ENCODE measurements at regions not wholly inside any gene's neighbourhood (a gene's known extent, or its start where the extent isn't known, plus 50 kb on each side); places are given as distances from the start of the nearest gene placed in this dataset.

DNA sequence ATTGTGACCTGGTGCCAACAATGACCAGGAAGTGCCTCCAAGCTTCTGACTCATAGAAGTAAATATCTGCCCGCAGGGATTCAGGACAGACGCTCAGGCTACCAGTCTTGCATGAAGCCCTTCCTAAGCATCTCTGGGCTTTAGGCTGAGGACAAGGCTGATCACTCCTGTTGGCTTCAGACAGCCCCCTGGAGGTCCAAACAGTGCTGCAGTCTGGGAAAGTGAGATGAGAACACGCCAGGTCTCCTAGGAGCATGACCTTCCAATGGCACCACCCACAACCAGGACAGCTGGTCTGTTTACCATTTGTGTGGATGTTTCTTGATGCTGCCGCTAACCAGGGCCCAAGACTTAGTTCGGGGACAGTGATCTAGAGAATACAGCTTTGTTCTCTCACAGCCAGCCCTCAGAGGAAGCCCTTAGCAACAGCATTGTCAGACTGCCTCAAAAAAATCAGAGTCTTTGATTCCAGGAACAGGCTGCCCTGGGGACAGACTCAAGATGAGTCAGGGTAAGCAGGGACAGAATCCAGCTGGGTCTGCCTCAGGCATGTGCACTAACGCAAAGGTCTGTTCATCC, 111.2 kb downstream of the ZNF280B start:
- DNase-seq: no peak

DNA sequence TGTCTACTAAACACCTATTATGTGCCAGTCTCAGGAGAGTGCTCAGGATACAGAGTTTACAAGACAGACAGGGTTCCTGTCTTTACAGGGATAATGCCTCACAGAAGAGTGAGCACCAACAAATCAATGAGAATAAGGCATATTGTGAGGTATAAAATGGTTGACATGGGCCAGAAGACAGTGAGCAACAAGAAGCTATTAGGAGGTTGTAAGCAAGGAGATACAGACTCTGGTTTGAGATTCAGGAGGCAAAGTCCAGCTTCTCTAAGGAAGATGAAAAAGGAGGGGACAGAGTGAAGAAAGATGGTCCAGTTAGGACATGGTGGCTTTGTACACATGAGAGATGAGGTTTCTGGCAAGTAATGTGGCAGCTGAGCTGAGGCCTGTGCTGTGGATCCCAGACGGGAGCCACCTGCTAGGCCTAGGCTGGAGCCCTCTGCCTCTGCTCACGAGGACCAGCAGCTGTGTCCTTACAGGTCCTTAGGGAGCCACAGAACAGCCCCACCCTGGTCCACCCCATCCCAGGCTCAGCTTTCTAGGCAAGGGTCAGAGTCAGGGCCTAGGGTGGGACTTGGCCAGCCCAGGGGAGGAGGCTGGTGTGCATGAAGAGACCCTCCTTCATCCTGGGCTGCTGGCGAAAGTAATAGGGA, 110.5 kb downstream of the ZNF280B start:
- no peak for DNase-seq

DNA sequence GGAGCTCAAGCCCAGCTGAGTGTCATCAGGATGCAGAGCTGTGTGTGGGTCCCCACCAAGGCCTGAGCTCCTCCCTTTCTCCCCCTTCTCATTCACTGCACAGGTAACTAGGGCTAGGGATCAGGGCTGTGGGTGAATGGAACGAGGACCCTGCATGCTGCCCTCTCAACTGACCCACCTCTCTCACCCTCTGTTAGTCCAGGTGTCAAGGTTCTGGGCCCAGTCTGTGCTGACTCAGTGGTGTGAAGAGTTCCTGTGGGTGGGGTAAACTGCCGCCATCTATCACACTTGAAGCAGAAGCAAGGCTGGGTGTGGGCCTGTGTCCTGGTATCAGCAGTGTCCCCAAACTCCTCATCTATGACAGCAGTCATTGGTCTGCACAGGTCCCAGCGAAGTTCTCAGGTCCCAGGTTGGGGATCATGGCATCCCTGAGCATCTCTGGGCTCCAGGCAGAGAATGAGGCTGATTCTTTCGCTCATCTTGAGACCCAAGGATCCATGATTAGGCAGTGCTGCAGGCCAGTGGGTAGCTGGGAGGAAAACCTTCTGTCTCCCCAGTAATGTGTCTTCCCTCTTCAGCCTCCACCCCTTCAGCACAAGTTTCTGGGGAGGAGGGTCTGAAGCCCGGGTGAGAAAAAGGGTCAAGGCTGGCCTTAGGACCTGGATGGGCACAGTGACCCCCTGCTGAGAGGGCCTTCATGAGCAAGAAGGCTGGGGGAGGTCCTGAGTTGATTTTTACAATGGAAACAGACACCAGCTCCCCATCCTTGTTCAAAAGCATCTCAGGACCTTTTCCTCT, 109.8 kb downstream of the ZNF280B start:
- no peak for DNase-seq

DNA sequence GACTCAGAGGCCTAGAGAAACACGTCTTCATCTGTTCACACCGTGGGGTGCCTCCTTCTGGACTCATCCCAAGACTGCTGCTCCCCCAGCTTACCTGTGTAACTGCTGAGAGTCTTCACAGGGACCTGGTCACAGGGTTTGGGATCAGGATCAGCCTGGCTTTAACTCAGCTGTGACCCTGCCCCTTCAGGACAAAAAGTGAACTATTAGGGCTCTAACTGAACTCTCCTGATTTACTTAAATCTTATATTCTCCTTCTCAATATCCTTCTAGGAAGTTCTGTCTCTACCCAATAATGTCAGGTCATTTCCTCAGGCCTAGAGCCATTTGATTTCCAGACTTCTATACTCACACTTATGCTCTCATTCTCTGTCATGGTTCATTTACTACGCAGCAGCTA, 108.4 kb downstream of the ZNF280B start:
- DNase-seq: no peak

DNA sequence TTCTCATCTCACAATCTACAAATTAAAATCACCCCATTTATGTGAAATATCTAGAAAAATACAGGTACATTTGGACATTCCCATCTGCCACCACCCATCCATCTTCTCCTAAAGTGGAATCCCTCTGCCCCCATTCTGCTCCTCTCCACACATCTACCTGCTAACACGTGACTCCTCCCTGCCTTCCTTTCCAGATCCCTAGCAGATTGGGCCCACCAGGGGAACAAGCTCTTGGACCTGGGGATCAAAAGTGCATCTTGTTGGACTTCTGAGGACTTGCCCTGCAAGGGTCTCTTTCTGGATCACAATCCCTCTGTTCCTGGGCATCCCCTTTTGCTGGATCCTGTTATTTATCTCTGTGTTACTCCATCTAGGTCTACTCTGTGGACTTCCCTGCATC, 107.6 kb downstream of the ZNF280B start:
- DNase-seq: no peak

DNA sequence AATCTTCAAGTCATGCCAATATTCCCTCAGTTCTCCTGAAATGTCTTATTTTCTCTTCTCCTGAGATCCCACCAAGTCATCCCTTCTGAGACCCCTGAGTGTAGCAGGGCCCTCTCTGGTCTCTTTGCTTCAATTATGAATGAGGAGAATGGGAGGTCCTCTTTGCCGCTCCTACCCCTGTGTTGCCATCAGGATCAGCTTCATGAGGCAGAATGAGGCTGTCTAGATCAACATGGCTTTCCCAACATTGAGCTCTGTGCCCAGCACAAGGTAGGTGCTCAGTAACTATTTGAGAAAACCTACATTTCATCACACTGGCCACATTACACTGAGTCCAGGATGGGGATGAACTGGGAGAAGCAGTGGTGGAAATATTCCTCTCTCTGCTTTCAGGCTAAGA, 107.2 kb downstream of the ZNF280B start:
- DNase-seq: no peak

DNA sequence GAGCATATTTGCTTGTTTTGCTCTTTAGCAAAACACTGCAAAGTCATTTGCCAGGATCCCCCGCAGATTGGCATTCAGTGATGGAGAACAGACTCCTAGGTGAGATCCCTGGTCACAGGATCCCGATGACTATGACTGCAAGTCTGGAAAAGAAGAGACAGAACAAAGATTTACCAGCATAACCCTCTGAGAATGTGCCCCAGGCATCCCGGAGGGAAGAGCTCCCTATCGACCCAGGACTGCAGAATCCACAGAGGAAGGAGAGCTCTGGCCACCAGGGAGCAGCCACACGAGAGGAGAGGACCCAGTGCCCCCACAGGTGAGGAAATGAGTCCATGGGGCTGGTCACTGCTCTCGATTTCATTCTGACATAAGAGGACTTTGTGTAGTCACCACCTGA, 105.2 kb downstream of the ZNF280B start:
- no peak for DNase-seq

DNA sequence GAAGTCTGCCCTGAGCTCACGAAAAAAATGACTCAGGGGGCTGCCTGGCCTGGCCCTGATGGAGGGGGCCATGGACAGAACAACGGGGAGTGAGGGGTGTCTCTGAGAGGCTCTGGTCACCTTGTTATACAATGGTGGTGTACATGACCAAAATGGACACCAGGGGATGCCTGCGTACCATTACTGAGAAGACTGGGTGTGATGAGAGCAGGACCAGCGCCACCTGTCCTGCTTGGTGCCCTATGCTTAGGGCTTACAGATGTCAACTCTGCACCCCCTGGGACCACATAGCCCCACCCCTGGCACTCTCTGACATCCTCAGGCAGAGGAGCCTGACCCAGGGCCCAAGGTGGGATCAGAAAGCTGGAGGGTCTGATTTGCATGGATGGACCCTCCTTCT, 104.8 kb downstream of the ZNF280B start:
- no peak for DNase-seq

DNA sequence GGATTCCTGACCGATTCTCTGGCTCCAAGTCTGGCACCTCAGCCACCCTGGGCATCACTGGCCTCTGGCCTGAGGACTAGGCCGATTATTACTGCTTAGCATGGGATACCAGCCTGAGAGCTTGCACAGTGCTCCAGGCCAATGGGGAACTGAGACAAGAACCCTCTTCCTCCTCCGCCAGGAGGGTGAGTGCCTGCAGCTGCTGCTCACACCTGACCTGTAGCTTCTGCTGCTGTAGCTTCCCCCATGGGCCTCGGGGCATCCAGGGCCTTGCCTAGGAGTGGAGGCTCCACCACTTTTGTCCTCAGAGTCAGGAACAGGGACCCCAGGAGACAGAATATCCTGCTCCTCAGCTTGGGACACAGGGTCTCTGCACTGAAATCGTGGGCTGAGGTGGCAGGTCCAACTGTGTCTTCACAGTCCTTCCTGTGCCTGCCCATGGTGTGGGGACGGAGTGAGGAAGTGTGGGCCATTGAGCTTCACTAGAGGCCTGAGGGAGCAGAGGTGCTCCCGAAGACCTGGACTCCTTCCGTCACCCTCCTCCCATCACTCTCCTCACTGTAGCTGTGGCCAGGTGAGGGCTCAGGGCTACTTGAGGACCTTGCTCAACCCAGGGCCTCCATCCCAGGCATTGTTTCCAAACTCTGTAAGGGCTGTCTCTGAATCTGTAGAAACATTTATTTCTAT, 103.8 kb downstream of the ZNF280B start:
- no peak for DNase-seq

DNA sequence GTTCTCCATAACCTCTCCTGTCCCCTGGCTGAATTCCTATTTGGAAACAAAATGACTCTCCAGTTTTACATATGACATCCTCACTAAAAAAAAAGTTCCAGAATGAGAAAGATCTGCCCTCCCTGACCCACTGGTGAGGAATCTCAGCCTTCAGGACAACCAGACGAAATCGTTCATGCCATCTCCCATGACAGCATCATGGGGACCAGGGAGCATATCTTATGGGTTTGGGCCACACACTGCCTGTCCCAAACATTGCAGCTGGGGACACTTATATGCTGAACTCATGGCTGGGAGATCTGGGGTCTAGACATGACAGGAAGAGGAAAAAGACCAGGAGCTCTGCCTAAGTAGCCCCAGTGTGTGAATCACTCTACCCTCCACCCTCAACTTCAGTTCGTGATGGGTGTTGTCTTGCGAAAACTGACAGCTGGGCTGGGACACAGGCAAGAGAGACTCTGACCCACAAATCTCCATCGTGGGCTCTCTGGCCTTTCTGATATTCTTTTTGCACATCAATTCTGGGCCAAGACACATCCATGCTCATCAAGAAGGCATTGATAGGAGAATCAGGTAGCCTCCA, 102.0 kb downstream of the ZNF280B start:
- DNase-seq: no peak

DNA sequence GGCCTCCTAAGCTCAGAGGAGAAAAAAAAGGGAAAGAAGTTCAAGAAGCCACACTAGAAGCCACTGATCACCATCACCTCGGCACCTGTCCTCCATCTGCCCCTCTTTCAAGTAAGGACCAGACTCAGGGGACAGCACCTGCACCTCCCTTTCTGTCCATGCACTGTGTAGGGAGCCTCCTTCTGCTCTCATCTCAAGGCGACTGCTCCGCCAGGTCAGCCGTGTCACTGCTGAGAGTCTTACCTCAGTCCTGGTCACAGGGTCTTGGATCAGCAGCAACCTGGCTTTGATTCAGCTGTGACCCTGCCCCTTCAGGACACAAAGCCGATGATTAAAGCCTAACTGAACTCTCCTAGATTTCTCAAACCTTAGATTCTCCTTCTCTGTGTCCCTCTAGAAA, 101.5 kb downstream of the ZNF280B start:
- DNase-seq: no peak

DNA sequence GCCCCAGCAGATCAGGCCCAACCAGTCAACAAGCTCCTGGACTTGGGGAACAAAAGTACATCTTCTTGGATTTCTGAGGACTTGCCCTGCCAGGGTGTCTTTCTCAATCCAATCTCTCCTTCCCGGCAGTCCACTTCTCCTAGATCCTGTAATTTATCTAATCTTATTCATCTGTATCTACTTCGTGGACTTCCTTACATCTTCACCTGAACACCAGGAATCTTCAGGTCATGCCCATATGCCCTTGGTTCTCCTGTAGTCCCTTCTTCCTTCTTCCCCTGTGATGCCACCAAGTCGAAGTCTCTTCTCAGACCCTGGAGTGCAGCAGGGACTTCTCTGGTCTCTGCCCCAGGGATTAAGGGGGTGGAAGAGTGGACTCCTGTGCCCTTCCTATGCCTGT, 100.3 kb downstream of the ZNF280B start:
- no peak for DNase-seq

DNA sequence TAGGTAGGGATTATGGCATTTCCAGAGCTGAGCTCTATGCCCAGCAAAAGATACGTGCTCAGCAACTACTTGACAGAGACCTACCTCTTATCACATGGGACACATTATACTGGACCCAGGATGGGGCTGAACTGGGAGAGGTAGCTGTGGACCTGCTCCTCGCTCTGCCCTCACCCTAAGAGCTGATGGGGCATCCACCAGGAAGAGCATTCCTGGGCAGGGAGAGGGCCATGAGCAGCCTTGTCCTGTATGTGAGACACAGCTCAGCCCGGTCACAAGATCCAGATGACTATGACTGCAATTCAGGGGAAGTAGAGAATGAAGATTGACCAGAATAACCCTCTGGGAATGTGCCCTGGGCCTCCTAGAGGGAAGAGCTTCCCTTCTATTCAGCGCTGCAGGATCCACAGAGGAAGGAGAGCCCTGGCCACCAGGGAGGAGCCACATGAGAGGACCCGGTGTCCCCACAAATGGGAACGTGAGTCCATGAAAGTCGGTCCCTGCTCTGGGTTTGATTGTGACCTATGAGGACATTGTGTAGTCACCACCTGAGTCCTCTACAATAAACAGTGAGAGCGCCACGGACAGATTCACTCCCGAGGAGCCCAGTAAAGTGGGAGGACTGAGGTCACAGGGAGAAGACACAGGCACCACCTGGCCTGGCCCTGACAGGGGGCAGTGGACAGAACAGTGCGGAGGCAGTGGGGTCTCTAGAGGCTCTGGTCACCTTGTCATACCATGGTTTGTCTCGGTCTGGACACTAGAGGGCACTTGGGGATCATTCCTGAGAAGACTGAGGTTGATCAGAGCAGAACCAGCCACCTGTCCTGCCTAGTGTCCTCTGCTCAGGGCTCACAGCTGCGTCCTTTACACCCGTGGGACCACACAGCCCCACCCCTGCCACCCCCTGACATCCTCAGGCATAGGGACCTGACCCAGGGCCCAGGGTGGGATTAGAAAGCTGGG, 99.5 kb downstream of the ZNF280B start:
- no peak for DNase-seq

DNA sequence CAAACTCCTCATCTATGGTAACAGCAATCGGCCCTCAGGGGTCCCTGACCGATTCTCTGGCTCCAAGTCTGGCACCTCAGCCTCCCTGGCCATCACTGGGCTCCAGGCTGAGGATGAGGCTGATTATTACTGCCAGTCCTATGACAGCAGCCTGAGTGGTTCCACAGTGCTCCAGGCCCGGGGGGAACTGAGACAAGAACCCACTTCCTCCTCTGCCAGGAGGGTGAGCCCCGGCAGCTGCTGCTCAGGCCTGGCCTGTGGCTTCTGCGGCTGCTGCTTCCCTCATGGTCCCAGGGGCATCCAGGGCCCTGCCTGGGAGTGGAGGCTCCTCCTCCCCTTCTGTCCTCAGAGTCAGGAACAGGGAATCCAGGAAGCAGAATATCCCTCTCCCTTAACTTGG, 98.4 kb downstream of the ZNF280B start:
- DNase-seq: no peak

DNA sequence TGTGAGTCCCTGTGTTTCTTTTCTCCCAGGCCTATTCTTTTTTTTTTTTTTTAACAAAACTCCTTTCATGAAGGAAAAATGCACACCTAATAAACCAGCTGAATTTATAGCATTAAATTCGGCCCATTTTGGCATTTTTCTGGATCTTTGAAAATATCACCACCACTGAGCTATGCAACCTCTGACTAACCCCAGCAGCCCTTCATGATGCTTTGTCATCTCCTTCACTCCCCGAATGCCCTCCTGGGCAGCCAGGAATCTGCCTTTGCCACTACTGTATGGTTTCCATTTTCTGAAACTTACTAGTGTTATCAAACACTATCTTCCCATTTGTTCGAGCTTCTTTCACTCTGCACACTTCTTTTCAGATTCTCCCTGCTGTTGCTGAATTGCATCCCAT, 97.9 kb downstream of the ZNF280B start:
- DNase-seq: no peak

DNA sequence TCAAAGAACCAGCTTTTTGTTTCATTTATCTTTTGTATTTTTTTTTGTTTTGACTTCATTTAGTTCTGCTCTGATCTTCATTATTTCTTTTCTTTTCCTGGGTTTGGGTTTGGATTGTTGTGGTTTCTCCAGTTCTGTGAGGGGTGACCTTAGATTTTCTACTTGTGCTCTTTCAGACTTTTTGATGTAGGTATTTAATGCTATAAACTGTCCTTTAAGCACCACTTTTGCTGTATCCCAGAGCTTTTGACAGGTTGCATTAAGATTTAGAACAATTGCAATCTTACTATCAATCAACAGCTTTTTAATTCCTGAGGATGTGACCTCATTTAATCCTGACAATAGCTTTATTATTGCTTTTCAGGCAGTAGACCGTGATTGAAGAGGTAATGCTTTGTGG, 94.3 kb downstream of the ZNF280B start:
- DNase-seq: no peak

DNA sequence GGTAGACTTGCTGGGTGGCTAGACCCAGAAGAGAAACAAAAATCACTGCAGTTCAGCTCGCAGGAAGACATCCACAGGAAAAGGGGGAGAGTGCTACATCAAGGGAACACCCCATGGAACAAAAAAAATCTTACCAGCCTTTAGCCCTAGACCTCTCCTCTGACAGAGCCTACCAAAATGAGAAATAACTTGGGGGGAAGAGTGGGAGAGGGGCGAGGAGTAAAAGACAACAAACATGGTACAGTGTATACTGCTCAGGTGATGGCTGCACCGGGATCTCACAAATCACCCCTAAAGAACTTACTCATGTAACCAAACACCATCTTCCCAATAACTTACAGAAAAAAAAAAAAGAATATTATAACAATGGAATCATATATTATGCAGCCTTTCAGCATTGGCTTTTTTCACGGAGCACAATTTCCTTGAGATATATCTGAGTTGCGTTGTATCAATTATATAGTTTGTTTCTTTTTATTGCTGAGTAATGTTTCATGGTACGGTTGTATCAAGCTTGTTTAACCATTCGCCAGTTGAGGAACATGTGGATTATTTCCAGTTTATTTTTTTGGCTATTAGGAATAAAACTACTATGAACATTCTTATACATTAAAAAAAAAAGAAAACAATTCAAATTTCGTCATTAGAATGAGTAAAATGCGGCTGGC, 90.9 kb downstream of the ZNF280B start:
- no peak for DNase-seq

DNA sequence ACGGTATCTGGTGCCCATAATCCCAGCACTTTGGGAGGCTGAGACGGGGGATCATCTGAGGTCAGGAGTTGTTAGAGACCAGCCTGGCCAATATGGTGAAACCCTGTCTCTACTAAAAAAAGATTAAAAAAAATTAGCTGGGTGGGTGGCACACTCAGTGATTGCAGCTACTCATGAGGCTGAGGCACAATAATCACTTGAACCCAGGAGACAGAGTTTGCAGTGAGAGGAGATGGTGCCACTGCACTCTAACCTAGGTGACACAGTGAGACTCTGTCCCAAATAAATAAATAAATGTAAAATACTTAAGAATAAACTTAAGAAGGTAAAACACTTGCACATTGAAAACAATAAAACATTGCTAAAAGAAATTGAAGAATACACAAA, 90.4 kb downstream of the ZNF280B start:
- no peak for DNase-seq

DNA sequence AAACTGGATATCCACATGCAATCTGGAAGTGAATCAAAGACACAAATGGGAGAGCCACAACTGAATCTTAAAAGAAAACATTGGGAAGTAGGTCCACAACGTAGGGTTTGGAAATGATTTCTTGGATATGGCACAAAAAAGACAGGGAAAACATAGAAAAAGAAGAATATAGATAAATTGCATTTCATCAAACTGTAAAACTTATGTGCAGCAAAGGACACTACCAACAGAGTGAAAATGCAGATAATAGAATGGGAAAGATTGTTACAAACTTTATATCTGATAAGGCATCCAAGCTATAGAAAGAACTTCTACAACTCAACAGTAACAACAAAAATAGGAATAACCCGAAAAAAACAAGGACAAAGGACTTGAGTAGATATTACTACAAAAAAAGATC, 89.6 kb downstream of the ZNF280B start:
- no peak for DNase-seq

DNA sequence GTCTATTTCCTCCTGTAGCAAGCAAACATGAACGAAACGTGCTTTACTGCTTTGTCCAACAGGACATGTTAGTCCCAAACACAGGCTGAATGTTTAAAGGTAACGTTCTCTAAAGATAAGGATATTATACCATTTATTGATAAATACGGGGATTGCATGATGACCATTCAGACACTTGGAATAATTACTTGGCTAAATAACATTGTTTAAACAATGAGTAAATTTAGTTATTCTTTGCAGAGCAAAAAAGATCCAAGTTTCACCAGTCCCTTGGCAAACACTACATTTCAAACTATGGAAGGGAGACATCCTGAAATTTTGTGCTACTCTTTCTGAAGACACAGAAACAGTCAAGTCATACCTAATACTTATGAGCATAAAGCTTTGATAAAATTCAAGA, 88.0 kb downstream of the ZNF280B start:
- DNase-seq: no peak

DNA sequence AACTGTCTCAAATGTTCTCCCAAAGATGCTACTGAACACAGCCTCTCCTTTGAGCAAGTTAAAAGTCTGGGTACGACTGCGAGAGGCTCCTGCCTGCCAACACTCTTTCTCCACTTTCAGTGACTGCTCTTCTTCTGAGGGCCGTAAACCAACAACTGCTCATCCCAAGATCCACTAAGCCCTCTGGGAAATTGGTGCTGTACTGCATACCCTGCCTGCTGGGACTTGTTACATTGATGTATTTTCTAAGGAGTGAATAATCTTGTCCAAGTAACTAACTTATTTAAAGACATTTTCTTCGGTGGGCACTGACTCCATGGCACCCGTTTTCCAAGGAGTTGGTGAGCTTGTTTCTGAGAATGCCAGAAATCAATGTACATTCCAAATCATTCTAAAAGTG, 87.2 kb downstream of the ZNF280B start:
- no peak for DNase-seq

DNA sequence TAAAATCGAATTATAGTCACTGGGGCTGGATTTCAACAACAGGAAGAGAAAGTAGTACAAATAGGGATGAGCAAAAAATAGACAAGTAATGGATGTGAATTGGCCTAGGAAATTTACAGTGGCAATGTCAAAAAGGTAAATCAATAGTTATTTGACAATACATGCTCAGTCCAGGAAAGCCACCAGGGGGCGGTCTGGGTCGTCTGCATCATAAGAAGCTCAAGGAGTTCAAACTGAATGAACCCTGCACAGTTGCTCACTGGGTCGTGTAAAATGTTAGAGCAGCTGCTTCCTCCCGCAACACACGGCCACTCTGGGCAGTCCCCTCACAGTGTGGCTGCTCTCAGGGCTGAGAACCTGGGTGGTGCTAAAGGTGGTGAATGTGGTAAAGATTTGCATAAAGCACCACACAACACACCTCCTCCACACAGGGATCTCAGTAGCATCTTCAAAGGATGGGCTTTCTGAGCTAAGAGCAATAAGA, 85.9 kb downstream of the ZNF280B start:
- DNase-seq: peak; percentile 22 to 43 (median 36)
